BE2C (cell line): ENCODE measurements at regions not wholly inside any gene's neighbourhood (a gene's known extent, or its start where the extent isn't known, plus 50 kb on each side); places are given as distances from the start of the nearest gene placed in this dataset.

Experiments
- DNase-seq: peaks from one replicate; pipeline ENCODE4 v3.0.0-alpha.2; 2020
- H3K27me3 ChIP-seq: fragments of 250-450 bp; sonication (Bioruptor Pico); 2 replicates; pipeline ENCODE4 v1.5.1; 2020; ENCODE audit warnings: mild to moderate bottlenecking
- H3K36me3 ChIP-seq: fragments of 250-450 bp; sonication (Bioruptor Pico); 2 replicates; pipeline ENCODE4 v1.5.1; 2020; ENCODE audit warnings: mild to moderate bottlenecking
- H3K4me1 ChIP-seq: fragments of 250-450 bp; sonication (Bioruptor Pico); 2 replicates; pipeline ENCODE4 v1.5.1; 2020
- H3K4me3 ChIP-seq: 2 replicates; pipeline ENCODE4 v1.5.1; 2011; ENCODE audit warnings: low read depth, low read length
- H3K9me3 ChIP-seq: fragments of 250-450 bp; sonication (Bioruptor Pico); 2 replicates; pipeline ENCODE4 v1.5.1; 2020
- CTCF ChIP-seq: IDR thresholded peaks from 2 replicates; pipeline ENCODE4 v1.5.1; 2012; ENCODE audit warnings: mild to moderate bottlenecking, low read depth, low read length

GRCh38 chr15:62834686-62835329, 207.7 kb upstream of the TPM1 start:
- Histone ChIP-seq H3K4me1 (no peaks in the 10 kb centered on the region), H3K9me3 (no peaks in the 10 kb centered on the region), H3K27me3 (no peaks in the 10 kb centered on the region), H3K4me3 (no peak overlapping the region), H3K36me3 (no peaks in the 10 kb centered on the region; the same call in 1 of the 2 replicates)
- no peak for TF ChIP-seq CTCF
- no peak for DNase-seq

GRCh38 chr15:62835351-62835750, 207.2 kb upstream of the TPM1 start:
- Histone ChIP-seq H3K36me3 (no peaks in the 10 kb centered on the region; the same call in 1 of the 2 replicates), H3K4me3 (no peak overlapping the region), H3K4me1 (no peaks in the 10 kb centered on the region), H3K27me3 (no peaks in the 10 kb centered on the region), H3K9me3 (no peaks in the 10 kb centered on the region)
- no peak for DNase-seq
- no peak for TF ChIP-seq CTCF

- no peaks in the 10 kb centered on the region for H3K27me3 ChIP-seq
- no peaks in the 10 kb centered on the region for H3K4me1 ChIP-seq
- TF ChIP-seq CTCF: no peak
- no peak for DNase-seq
- H3K9me3 ChIP-seq: no peaks in the 10 kb centered on the region
- no peak overlapping the region for H3K4me3 ChIP-seq
- H3K36me3 ChIP-seq: no peaks in the 10 kb centered on the region; the same call in 1 of the 2 replicates
Measured at GRCh38 chr15:62835762-62836161, 206.8 kb upstream of the TPM1 start.

- DNase-seq: no peak
- Histone ChIP-seq H3K27me3 (no peaks in the 10 kb centered on the region), H3K36me3 (no peaks in the 10 kb centered on the region; the same call in 1 of the 2 replicates), H3K4me1 (no peaks in the 10 kb centered on the region; the same call in 1 of the 2 replicates), H3K4me3 (no peak overlapping the region), H3K9me3 (no peaks in the 10 kb centered on the region)
- no peak for TF ChIP-seq CTCF
Measured at GRCh38 chr15:62840526-62841268, 201.8 kb upstream of the TPM1 start.

GRCh38 chr15:62841269-62841628, 201.3 kb upstream of the TPM1 start:
- Histone ChIP-seq H3K4me3 (no peak overlapping the region), H3K36me3 (no peaks in the 10 kb centered on the region; the same call in 1 of the 2 replicates), H3K4me1 (no peaks in the 10 kb centered on the region; the same call in 1 of the 2 replicates), H3K9me3 (no peaks in the 10 kb centered on the region), H3K27me3 (no peaks in the 10 kb centered on the region)
- no peak for DNase-seq
- TF ChIP-seq CTCF: no peak

- Histone ChIP-seq H3K4me3 (no peak overlapping the region), H3K36me3 (no peaks in the 10 kb centered on the region), H3K9me3 (no peaks in the 10 kb centered on the region), H3K27me3 (no peaks in the 10 kb centered on the region), H3K4me1 (no peaks in the 10 kb centered on the region; the same call in 1 of the 2 replicates)
- no peak for DNase-seq
- TF ChIP-seq CTCF: no peak
Measured at GRCh38 chr15:62841891-62842559, 200.5 kb upstream of the TPM1 start.
